HG03175 (cell line): ENCODE measurements at regions not wholly inside any gene's neighbourhood (a gene's known extent, or its start where the extent isn't known, plus 50 kb on each side); places are given as distances from the start of the nearest gene placed in this dataset.
"Not testable (repeated sequence)": the region's sequence is repeated elsewhere in the genome, so short reads cannot be mapped to it uniquely, and the experiment has no call there.

Source experiments
- ATAC-seq: cut with Tn5 transposase; IDR thresholded peaks from one replicate; pipeline ENCODE4 v1.9.1; 2021; ENCODE audit warnings: mild to moderate bottlenecking, moderate library complexity; ENCODE audit not compliant: unreplicated experiment

GRCh38 chr15:21262851-21263425 is 177.4 kb downstream of the POTEB3 start:
- no peak for ATAC-seq

DNA sequence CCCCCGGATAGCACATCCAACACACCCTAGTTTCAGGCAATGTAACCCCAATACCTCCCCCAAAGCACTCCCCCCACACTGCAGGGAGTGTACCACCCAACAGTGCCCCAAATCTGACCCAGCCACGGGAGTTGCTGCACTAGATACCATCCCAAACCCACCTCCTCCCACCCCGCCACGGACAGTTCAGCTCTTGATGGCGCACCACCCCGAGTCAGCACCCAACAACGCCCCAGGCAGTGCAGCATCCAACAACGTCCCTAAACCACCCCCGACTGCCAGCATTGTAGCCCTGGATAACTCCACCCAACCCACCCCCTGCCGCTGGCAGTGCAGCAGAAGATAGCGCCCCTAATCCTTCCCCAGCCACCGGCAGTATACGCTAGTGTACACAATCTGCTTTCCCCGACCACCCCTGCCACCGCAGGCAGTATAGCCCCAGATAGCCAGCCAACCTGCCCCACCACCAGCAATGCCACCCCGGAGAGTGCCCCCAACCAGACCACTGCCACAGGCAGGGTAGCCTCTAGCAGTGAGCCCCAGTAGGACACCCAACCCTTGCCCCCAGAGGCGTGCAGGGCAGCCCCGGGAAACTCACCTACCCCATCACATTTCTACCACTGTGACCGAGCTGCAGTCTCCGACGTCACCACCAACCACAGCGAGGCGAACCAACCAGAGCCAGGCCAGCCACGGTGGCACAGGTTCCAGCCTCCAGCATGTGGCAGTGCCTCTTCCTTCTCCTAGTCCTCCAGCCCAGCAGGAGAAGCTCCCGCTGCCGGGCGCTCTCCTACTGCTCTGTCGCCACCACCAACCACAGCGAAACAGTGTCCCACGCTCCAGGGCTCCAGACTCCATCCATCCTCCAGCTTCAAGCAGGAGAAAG is 178.1 kb downstream of the POTEB3 start:
- no peak for ATAC-seq

- no peak for ATAC-seq
These were observed 178.8 kb downstream of the POTEB3 start for GRCh38 chr15:21261396-21261964.

DNA sequence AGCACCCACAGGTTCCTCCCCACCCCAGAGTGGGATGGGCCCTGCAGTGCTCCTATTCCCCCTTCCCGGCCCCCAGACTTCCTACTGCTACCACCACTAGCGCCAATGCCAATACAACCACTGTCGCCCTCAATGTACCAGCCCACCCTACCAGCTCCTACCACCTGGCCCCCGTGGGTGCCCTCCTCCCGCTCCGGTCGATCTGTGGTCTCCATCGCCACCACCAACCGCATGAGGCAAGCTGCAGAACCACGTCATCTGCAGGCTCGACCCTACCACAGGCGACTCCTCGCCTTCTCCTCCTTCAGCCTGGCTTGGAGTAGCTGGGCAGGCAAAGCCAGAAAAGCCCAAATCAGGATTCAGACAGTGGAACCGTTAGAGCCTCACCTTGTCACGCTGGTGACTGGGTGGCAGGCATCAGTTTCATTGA is 179.3 kb downstream of the POTEB3 start:
- ATAC-seq, result no peak

- ATAC-seq, result not testable (repeated sequence)
These were observed 181.7 kb downstream of the POTEB3 start for GRCh38 chr15:21258635-21259034.

GRCh38 chr15:21249508-21250019 is 190.7 kb downstream of the POTEB3 start:
- ATAC-seq, result not testable (repeated sequence)
